GM23248 (cell line): ENCODE measurements at regions not wholly inside any gene's neighbourhood (a gene's known extent, or its start where the extent isn't known, plus 50 kb on each side); places are given as distances from the start of the nearest gene placed in this dataset.

Experiments
- EZH2 ChIP-seq: fragments of 200-600 bp; sonication (generic); IDR thresholded peaks from 2 replicates; pipeline ENCODE4 v1.6.1; 2018; ENCODE audit warnings: antibody characterized with exemption, mild to moderate bottlenecking; ENCODE audit not compliant: insufficient read depth, poor library complexity, severe bottlenecking
- EZH2phosphoT487 ChIP-seq: fragments of 200-600 bp; sonication (generic); IDR thresholded peaks from 2 replicates; pipeline ENCODE4 v1.6.1; 2018; ENCODE audit warnings: antibody characterized with exemption, moderate library complexity, mild to moderate bottlenecking, low read depth; ENCODE audit not compliant: insufficient read depth

- TF ChIP-seq EZH2, result no peak
- TF ChIP-seq EZH2phosphoT487, result no peak
Measured at GRCh38 chr5:4087110-4087509, 491.5 kb downstream of the IRX1 start.
